ENCODE measurements at regions not wholly inside any gene's neighbourhood (a gene's known extent, or its start where the extent isn't known, plus 50 kb on each side); places are given as distances from the start of the nearest gene placed in this dataset.
"Not testable (repeated sequence)": the region's sequence is repeated elsewhere in the genome, so short reads cannot be mapped to it uniquely, and the experiment has no call there.

- H3K9me3 Mint-ChIP-seq: no peaks in the 10 kb centered on the region
- H3K4me3 Mint-ChIP-seq: no peak overlapping the region
- no peak for DNase-seq
- no peaks in the 10 kb centered on the region for H3K4me1 Mint-ChIP-seq (ENCODE audit: low read depth)
- H3K36me3 Mint-ChIP-seq: no peaks in the 10 kb centered on the region
- POLR2A ChIA-PET: no interaction called here
- intact Hi-C loops (cut with micrococcal nuclease): no loop called here
- CTCF ChIA-PET: no interaction called here
- no peaks in the 10 kb centered on the region for H3K27me3 Mint-ChIP-seq
- H3K27ac Mint-ChIP-seq: no peak overlapping the region
These were observed 365.4 kb downstream of the LRRIQ3 start for GRCh38 chr1:73832276-73833181.

DNA sequence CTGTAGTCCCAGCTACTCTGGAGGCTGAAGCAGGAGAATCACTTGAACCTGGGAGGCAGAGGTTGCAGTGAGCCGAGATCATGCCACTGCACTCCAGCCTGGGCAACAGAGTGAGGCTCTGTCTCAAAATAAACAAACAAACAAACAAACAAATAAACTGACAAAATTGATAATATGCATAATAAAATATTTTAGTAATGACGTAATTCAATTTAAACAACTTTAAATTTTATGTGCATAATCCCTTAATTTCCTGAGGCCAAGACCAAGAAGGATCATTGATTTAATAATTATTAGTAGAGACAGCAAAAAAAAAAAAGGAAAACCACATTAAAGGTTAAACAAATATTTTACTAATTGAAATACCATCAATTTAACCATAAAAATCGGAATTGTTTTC lies 370.7 kb downstream of the LRRIQ3 start:
- DNase-seq; H3K4me3 Mint-ChIP-seq; H3K9me3 Mint-ChIP-seq; CTCF ChIA-PET; intact Hi-C loops (cut with micrococcal nuclease); H3K4me1 Mint-ChIP-seq (ENCODE audit: low read depth); H3K36me3 Mint-ChIP-seq; H3K27ac Mint-ChIP-seq; POLR2A ChIA-PET; H3K27me3 Mint-ChIP-seq: not testable (repeated sequence)

- DNase-seq: no peak
- Mint-ChIP-seq H3K36me3 (no peaks in the 10 kb centered on the region), H3K27ac (no peak overlapping the region), H3K4me1 (ENCODE audit: low read depth) (no peaks in the 10 kb centered on the region), H3K4me3 (no peak overlapping the region), H3K27me3 (no peaks in the 10 kb centered on the region), H3K9me3 (no peaks in the 10 kb centered on the region)
- ChIA-PET CTCF (no interaction called here), POLR2A (no interaction called here)
- intact Hi-C loops (cut with micrococcal nuclease): no loop called here
These were observed 373.9 kb downstream of the LRRIQ3 start for GRCh38 chr1:73824065-73824464.

DNA sequence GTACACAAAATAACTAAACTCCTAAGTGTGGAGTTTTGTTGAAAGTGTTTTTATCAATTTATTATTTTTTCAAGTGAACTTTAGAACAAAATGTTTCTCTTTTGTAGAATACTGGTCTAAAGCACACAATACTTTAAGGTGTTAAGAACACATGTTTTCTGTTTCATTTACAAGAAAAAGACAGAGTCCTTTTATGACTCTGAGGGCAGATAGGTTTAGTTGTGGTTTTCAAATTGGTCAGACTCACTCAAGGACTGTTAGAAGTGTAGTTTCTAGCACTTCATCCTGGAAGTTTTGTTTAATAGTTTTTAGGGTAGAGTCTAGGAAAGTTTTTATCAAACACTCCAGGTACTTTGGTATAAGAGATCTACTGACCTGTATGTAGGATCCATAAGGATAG lies 376.5 kb downstream of the LRRIQ3 start:
- H3K27ac Mint-ChIP-seq: no peak overlapping the region
- ChIA-PET POLR2A (no interaction called here), CTCF (no interaction called here)
- H3K27me3 Mint-ChIP-seq: no peaks in the 10 kb centered on the region
- intact Hi-C loops (cut with micrococcal nuclease): no loop called here
- DNase-seq: no peak
- H3K4me1 Mint-ChIP-seq (ENCODE audit: low read depth): no peaks in the 10 kb centered on the region
- no peaks in the 10 kb centered on the region for H3K36me3 Mint-ChIP-seq
- H3K4me3 Mint-ChIP-seq: no peak overlapping the region
- peaks cover 5% of the 10 kb centered on the region for H3K9me3 Mint-ChIP-seq

- Mint-ChIP-seq H3K9me3 (peaks cover 8% of the 10 kb centered on the region), H3K27ac (no peak overlapping the region), H3K4me3 (no peak overlapping the region), H3K27me3 (no peaks in the 10 kb centered on the region), H3K36me3 (no peaks in the 10 kb centered on the region), H3K4me1 (ENCODE audit: low read depth) (no peaks in the 10 kb centered on the region)
- POLR2A ChIA-PET: no interaction called here
- intact Hi-C loops (cut with micrococcal nuclease): no loop called here
- no peak for DNase-seq
- CTCF ChIA-PET: no interaction called here
These were observed 377.1 kb downstream of the LRRIQ3 start for GRCh38 chr1:73820843-73821242.

GRCh38 chr1:73813716-73814115 lies 384.3 kb downstream of the LRRIQ3 start:
- no peaks in the 10 kb centered on the region for H3K4me1 Mint-ChIP-seq (ENCODE audit: low read depth)
- H3K27me3 Mint-ChIP-seq: no peaks in the 10 kb centered on the region
- intact Hi-C loops (cut with micrococcal nuclease): no loop called here
- peaks cover 8% of the 10 kb centered on the region for H3K9me3 Mint-ChIP-seq
- H3K4me3 Mint-ChIP-seq: no peak overlapping the region
- ChIA-PET CTCF (no interaction called here), POLR2A (no interaction called here)
- no peaks in the 10 kb centered on the region for H3K36me3 Mint-ChIP-seq
- no peak overlapping the region for H3K27ac Mint-ChIP-seq
- DNase-seq: no peak

GRCh38 chr1:73813236-73813635 lies 384.7 kb downstream of the LRRIQ3 start:
- H3K27ac Mint-ChIP-seq: no peak overlapping the region
- H3K36me3 Mint-ChIP-seq: no peaks in the 10 kb centered on the region
- DNase-seq: no peak
- H3K9me3 Mint-ChIP-seq: peaks cover 8% of the 10 kb centered on the region
- ChIA-PET CTCF (no interaction called here), POLR2A (no interaction called here)
- no peaks in the 10 kb centered on the region for H3K4me1 Mint-ChIP-seq (ENCODE audit: low read depth)
- H3K4me3 Mint-ChIP-seq: no peak overlapping the region
- H3K27me3 Mint-ChIP-seq: no peaks in the 10 kb centered on the region
- intact Hi-C loops (cut with micrococcal nuclease): no loop called here

DNA sequence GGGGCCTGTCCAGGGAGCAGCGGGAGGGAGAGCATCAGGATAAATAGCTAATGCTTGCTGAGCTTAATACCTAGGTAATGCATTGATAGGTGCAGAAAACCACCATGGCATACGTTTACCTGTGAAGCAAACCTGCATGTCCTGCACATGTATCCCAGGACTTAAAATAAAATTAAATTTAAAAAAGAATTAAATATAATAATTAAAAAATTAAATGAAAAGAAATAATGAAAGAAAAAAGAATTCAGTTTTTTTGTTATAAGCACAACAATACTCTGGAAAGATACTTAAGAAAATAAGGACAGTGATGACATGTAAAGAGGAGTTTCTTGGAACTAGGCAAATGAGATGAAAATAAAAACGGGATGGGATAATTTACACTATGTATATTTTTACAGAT lies 386.2 kb downstream of the LRRIQ3 start:
- peaks cover 7% of the 10 kb centered on the region for H3K9me3 Mint-ChIP-seq
- DNase-seq: no peak
- intact Hi-C loops (cut with micrococcal nuclease): no loop called here
- POLR2A ChIA-PET: no interaction called here
- H3K36me3 Mint-ChIP-seq: no peaks in the 10 kb centered on the region
- no peak overlapping the region for H3K27ac Mint-ChIP-seq
- no peaks in the 10 kb centered on the region for H3K27me3 Mint-ChIP-seq
- no peak overlapping the region for H3K4me3 Mint-ChIP-seq
- H3K4me1 Mint-ChIP-seq (ENCODE audit: low read depth): no peaks in the 10 kb centered on the region
- CTCF ChIA-PET: no interaction called here

- no peak overlapping the region for H3K27ac Mint-ChIP-seq
- intact Hi-C loops (cut with micrococcal nuclease): no loop called here
- H3K4me1 Mint-ChIP-seq (ENCODE audit: low read depth): no peaks in the 10 kb centered on the region
- DNase-seq: no peak
- no peaks in the 10 kb centered on the region for H3K36me3 Mint-ChIP-seq
- CTCF ChIA-PET: no interaction called here
- H3K27me3 Mint-ChIP-seq: no peaks in the 10 kb centered on the region
- no peak overlapping the region for H3K4me3 Mint-ChIP-seq
- H3K9me3 Mint-ChIP-seq: peaks cover 2% of the 10 kb centered on the region
- POLR2A ChIA-PET: no interaction called here
These were observed 393.0 kb downstream of the LRRIQ3 start for GRCh38 chr1:73804935-73805334.

- POLR2A ChIA-PET: no interaction called here
- DNase-seq: no peak
- peaks cover 2% of the 10 kb centered on the region for H3K9me3 Mint-ChIP-seq
- no peaks in the 10 kb centered on the region for H3K4me1 Mint-ChIP-seq (ENCODE audit: low read depth)
- CTCF ChIA-PET: no interaction called here
- no peaks in the 10 kb centered on the region for H3K36me3 Mint-ChIP-seq
- H3K27ac Mint-ChIP-seq: no peak overlapping the region
- no peak overlapping the region for H3K4me3 Mint-ChIP-seq
- no peaks in the 10 kb centered on the region for H3K27me3 Mint-ChIP-seq
- intact Hi-C loops (cut with micrococcal nuclease): no loop called here
These were observed 394.6 kb downstream of the LRRIQ3 start for GRCh38 chr1:73803380-73803779.

- ChIA-PET POLR2A (no interaction called here), CTCF (no interaction called here)
- Mint-ChIP-seq H3K27ac (no peak overlapping the region), H3K4me3 (no peak overlapping the region), H3K27me3 (no peaks in the 10 kb centered on the region), H3K4me1 (ENCODE audit: low read depth) (no peaks in the 10 kb centered on the region), H3K36me3 (no peaks in the 10 kb centered on the region), H3K9me3 (peaks cover 2% of the 10 kb centered on the region)
- intact Hi-C loops (cut with micrococcal nuclease): no loop called here
- DNase-seq: no peak
These were observed 396.0 kb downstream of the LRRIQ3 start for GRCh38 chr1:73801912-73802429.

DNA sequence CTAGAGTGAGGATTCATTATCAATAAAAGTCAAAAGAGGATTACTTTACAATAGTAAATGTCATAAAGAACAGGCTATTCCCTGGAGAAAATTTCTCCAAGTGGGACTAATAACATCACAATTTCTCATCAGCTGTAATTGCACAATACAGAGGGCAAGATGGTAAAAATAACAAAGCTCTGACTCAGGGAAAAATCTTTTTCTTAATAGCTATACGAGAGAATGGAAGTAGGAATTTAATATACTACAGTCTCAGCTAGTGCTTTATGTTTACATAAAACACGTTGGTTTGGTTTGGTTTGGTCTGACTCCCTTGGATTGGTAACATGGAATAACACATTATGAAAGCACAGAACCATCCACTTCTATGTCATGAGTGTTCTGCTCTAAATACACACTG lies 397.6 kb downstream of the LRRIQ3 start:
- H3K36me3 Mint-ChIP-seq: no peaks in the 10 kb centered on the region
- POLR2A ChIA-PET: no interaction called here
- peaks cover under 1% of the 10 kb centered on the region for H3K9me3 Mint-ChIP-seq
- CTCF ChIA-PET: no interaction called here
- H3K4me1 Mint-ChIP-seq (ENCODE audit: low read depth): no peaks in the 10 kb centered on the region
- no peaks in the 10 kb centered on the region for H3K27me3 Mint-ChIP-seq
- intact Hi-C loops (cut with micrococcal nuclease): no loop called here
- no peak for DNase-seq
- H3K4me3 Mint-ChIP-seq: no peak overlapping the region
- H3K27ac Mint-ChIP-seq: no peak overlapping the region

GRCh38 chr1:73789965-73790364 lies 408.0 kb downstream of the LRRIQ3 start:
- no peak for DNase-seq
- H3K9me3 Mint-ChIP-seq: no peaks in the 10 kb centered on the region
- H3K27me3 Mint-ChIP-seq: no peaks in the 10 kb centered on the region
- no peaks in the 10 kb centered on the region for H3K36me3 Mint-ChIP-seq
- H3K4me3 Mint-ChIP-seq: no peak overlapping the region
- ChIA-PET POLR2A (no interaction called here), CTCF (no interaction called here)
- no peak overlapping the region for H3K27ac Mint-ChIP-seq
- no peaks in the 10 kb centered on the region for H3K4me1 Mint-ChIP-seq (ENCODE audit: low read depth)
- intact Hi-C loops (cut with micrococcal nuclease): no loop called here

Measured in activated CD4-positive, alpha-beta memory T cell treated with anti-CD3 and anti-CD28 coated beads for 36 hours (primary cell).